Coronary artery (tissue), 2 donors: ENCODE measurements at regions not wholly inside any gene's neighbourhood (a gene's known extent, or its start where the extent isn't known, plus 50 kb on each side); places are given as distances from the start of the nearest gene placed in this dataset.
"Not testable (repeated sequence)": the region's sequence is repeated elsewhere in the genome, so short reads cannot be mapped to it uniquely, and the experiment has no call there.

Experiments used
- DNase-seq: peaks from one replicate; pipeline ENCODE4 v3.0.0-alpha.2; 2017; ENCODE audit warnings: low spot score
- H3K27ac ChIP-seq, 2 donors: fragments of 200-600 bp; sonication (generic); one replicate each; pipeline ENCODE4 v1.5.1; 2016 to 2019
- H3K4me3 ChIP-seq: fragments of 200-600 bp; sonication (generic); 2 replicates; pipeline ENCODE4 v1.5.1; 2016; ENCODE audit warnings: mild to moderate bottlenecking, moderate library complexity

- not testable (repeated sequence) for H3K27ac ChIP-seq, DNase-seq, H3K4me3 ChIP-seq
Measured at GRCh38 chr1:120288167-120288566, 111.8 kb upstream of the SEC22B start.

GRCh38 chr1:120282744-120283464 lies 106.6 kb upstream of the SEC22B start:
- DNase-seq, H3K4me3 ChIP-seq, H3K27ac ChIP-seq: not testable (repeated sequence)

DNA sequence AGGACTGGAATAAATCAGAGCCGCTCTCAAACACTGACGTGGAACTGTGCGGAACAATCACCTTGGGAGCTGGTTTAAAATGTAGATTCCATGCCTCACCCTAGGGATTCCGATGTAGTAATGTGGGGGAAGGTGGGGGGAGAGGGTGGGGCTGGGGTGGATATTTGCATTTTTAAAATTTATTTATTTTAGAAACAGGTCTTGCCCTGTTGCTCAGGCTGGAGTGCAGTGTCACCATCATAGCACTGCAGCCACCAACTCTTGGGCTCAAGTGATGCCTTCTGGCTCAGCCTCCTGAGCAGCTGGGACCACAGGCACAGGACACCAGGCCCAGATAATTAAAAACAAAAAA lies 101.9 kb upstream of the SEC22B start:
- not testable (repeated sequence) for H3K27ac ChIP-seq, DNase-seq, H3K4me3 ChIP-seq

DNA sequence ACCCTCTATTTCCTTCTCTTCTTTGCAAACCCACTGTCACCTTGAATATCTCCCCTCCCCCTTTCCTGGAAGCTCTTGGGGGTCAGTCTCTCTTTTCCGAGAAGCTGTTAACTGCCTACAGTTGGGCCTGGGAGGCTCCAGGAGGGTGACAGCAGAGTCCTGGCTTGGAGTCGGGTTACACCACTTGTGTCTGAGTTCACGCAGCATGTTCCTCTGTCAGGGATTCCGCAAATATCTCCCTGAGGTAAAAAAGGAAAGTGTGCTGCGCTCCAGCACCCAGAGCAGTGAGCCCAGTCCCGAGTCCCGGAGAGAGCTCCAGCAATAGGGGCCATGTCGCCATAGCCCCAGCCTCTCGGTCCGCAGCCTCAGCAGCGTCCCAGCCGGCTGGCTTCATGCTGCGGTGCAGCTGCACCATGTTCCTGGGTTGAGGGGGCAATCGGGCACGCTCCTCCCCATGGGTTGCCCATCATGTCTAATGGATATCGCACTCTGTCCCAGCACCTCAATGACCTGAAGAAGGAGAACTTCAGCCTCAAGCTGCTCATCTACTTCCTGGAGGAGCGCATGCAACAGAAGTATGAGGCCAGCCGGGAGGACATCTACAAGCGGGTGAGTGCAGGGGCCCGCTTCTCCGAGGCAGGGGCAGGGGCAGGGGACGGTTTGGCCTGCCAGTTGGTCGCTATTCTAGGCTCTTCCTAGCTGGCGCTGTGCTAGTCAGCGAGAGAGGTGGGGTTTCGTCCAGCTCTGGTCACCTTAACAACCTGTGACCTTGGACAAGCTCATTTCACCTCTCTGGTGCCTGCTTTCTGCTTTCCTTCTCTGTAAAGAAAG lies 101.3 kb upstream of the SEC22B start:
- H3K4me3 ChIP-seq, DNase-seq, H3K27ac ChIP-seq: not testable (repeated sequence)

- DNase-seq, H3K4me3 ChIP-seq, H3K27ac ChIP-seq: not testable (repeated sequence)
Measured at GRCh38 chr1:120276710-120277109, 100.4 kb upstream of the SEC22B start.

DNA sequence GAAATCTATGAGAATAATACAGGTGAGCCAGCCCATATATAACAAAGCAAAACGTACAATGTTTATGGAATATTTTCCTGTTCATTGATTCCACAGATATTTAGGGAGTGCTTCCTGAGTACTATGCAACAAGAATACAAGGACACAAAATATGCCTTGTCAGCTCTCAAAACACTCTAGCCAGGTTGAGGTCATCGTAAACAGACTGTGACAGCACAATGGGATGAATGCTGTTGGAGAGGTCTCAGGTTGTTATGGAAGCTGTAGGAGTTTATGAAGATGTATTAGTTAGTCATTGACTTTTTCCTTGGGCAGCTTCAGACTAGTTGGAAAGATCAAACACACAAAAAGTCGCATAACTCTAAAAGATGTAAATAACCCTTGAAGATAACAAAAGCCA lies 98.1 kb upstream of the SEC22B start:
- DNase-seq, H3K27ac ChIP-seq, H3K4me3 ChIP-seq: not testable (repeated sequence)

GRCh38 chr1:120273363-120273762 lies 97.0 kb upstream of the SEC22B start:
- H3K4me3 ChIP-seq, DNase-seq: not testable (repeated sequence)

GRCh38 chr1:120272242-120272641 lies 95.9 kb upstream of the SEC22B start:
- DNase-seq, H3K27ac ChIP-seq, H3K4me3 ChIP-seq: not testable (repeated sequence)

More at GRCh38 chr1:120273363-120273762, 97.0 kb upstream of the SEC22B start:
- not testable (repeated sequence) for H3K27ac ChIP-seq

DNA sequence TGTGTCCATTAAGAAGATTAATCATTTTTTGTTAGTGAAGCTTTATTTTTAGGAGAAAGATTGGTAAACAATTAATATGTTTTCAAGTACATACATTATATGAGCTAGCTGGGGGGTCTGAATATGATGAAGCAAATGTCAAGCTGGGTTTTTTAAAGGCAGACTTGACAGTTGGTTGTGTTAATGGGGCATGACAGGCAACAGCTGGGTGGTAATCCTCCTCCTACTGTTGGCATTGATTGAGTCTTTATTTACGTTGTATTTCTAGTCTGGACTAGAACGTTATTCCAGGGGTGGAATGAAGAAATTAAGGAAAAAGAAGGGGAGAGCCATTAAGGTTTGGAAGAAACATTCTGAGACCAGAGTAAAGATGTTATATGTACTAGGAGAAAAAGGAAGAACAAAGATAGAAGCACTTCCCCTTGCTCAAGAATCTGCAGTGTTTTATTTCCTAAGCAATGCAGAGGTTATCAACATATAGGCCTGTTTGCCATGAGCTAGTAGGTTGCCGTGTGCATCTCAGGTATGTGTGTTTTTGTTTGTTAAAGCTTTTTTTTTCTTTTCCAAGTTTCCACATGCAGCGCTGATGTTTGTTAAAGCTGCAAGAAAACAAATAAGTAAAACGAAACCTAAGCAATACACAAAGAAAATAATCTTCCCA lies 95.4 kb upstream of the SEC22B start:
- not testable (repeated sequence) for H3K27ac ChIP-seq, DNase-seq, H3K4me3 ChIP-seq

DNA sequence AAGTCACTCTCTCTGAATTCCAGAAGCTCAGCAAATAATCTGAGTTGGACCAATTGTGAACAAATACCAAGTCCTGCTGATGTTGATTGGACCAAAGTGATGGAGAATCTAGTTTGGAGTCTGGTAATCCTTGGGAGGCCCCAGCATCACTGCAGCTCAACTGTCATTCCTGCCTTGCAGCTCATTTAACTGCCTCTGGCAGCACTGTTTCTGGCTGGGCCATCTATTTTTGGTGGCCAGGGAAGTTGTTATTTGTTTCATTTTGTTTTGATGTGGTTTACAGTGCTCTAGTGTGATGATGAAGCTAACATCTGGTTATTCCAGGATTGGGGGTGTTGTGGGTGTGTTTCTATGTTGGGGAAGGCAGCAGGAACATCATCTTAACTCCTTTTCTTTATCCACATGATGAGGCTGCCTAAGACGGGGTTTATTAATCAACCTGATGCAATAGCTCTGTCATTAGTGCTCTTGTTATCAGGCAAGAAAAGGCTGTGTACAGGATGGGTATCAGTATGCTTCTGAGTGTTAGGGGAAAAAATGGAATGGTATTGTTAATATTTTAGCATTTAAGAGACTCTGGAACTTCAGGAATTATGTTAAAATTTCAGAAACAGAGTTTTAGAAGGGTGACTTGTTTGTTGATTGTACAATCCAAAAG lies 91.7 kb upstream of the SEC22B start:
- not testable (repeated sequence) for H3K27ac ChIP-seq, H3K4me3 ChIP-seq, DNase-seq

- not testable (repeated sequence) for H3K27ac ChIP-seq, DNase-seq, H3K4me3 ChIP-seq
Measured at GRCh38 chr1:120264564-120264963, 88.2 kb upstream of the SEC22B start.

DNA sequence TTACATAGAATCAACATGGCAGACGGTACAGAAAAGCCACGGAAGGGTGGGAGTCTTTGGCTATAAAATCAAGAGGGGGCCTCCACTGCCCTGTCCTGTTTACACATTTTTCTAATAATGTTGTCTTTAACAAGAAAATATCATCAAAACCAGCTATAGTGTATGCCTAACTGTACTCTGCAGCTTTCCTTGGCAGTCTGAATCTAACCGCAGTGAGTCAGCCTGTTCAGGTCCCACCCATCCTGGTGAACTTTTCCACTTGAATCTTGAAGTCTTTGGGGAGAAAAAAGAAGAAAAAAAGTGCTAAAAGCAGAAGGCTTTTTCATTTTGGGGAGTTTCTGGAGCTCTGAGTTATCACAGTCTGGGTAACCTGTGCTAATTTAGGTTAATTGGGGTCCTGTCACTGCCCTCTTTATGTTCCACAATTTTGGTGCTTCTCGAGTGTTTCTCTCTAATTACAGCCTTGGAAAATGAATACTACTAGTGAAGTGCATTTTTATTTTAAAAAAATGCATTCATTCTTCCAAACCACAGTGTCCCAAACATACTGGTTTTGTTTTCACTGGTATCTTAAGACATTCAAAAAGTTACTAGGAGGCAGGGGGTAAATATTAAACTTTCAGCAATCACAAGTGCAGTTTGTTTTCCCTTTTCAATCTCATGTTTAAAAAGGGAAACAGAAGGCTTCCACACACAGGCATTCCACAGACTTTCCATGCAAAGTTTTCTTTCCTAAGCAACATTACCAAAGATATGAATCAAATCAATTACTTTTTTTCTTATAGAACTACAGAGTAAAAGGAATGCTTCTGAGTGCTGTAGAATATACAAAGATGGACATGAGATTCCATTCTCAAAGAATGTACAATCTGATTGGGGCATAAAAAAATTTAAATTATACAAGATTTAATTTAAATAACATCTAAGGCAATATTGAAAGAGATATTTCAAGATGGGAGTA lies 86.8 kb upstream of the SEC22B start:
- H3K27ac ChIP-seq, H3K4me3 ChIP-seq, DNase-seq: not testable (repeated sequence)

DNA sequence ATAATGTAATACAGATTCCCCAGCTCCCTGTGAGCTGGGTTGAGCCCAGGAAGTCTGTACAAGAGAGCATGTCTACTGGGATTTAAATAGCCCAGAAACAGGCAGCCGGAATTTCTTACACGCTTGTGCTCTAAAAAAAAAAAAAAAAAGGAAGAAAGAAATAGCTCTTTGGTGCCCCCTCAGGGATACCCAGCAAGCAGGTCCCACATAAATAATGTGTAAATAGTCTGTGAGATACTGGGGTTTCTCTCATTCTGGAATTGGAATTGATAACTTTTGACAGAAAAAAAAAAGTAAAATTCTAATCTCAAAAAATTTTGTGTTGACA lies 81.4 kb upstream of the SEC22B start:
- H3K4me3 ChIP-seq, H3K27ac ChIP-seq, DNase-seq: not testable (repeated sequence)

DNA sequence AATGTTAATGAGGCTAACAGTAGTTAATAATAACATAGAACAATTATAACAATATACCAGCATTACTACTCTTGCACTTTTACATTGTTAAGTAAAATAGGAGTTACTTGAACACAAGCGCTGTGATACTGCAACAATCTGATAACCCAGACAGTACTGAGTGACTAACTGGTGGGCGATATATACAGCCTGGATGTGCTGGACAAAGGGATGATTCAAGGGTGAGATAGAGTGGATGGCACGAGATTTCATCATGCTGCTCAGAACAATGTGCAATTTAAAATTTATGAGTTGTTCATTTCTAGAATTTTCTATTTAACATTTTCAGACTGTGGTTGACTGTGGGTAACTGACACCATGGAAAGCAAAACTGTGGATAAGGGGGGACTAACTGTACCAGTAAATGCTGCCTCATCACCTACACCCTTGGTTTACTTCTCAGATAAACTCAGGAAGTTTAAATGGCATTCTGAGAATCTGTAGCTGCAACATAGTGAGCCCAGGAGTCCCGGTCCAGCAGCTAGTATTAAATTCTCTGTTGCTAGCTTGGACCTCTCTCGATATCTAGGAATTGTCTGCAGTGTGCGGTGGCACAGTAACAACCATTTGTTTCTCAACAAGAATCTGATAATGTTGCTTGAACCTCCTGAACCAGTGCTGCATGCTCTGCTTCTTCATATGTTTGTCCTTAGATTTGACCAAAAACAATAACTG lies 80.9 kb upstream of the SEC22B start:
- H3K27ac ChIP-seq, DNase-seq, H3K4me3 ChIP-seq: not testable (repeated sequence)

DNA sequence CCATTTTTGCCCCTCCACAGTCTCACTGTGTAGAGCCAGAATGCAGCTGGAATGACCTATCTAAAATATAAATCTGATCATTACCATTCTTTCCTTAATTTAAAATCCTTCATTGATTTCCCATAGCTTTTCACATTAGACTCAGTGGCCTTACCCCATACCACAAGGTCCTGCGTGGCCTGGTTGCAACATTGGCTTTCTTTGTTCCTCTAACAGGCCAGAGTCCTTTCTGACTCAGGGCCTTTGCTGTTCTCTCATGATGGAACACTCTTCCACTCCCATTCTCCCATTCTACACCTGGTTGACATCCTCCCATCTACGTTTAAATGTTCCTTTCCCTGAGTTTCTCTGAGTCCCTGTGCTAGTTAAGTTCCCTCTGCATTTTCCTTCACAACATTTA lies 74.4 kb upstream of the SEC22B start:
- not testable (repeated sequence) for DNase-seq, H3K27ac ChIP-seq, H3K4me3 ChIP-seq

DNA sequence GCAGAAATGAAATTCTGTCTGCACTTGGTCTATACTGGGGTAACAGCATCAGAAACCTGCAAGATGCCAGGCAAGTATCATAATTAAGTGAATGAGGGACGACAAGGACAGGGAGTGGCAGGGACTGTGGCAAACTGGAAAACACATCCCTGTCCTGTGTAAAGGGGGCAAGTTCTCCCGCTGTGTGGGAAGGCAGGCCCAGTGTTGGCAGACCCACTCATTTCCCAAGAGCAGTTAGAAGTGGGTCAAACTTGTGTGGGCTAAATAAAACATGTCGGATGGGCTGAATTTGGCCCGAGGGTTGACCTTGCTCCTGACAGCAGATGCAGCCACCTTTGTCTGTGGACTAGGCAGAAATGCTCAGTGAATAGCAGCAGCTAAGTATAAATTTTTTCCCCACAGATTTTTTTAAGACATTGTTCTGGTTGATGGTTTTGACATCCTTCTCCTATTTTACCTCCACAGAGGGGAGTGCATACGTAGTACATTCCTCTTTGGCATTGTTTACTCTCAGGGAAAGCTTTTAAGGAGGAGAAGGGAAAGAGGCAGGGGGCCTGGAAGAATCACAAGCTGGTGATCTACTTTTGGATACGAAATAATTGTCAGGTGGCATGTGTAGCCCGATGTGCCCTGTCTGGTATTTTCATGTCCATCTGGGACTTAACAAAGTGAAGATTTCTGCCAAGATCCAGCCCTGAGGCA lies 72.6 kb upstream of the SEC22B start:
- not testable (repeated sequence) for H3K27ac ChIP-seq, H3K4me3 ChIP-seq, DNase-seq

DNA sequence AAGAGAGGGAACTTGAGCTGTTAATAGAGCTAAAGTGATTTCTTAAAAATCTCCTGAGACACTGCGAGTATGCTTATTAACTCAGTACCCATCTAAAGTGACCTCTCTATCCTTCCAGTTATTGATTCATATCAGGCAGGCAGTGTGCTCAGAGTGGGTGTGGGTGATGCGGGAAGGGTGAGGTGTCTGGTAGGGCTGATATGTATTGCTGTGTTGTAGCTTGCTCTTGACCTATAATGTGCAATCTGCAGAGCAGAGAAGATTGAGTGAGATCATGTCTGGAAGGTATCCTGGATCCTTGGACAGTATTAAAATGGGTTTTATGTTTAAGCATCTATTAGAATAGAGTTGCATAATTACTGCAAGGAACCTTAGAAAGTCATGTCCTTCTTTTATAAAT lies 71.9 kb upstream of the SEC22B start:
- not testable (repeated sequence) for H3K27ac ChIP-seq, H3K4me3 ChIP-seq, DNase-seq
